DOHH2 (cell line): ENCODE measurements at regions not wholly inside any gene's neighbourhood (a gene's known extent, or its start where the extent isn't known, plus 50 kb on each side); places are given as distances from the start of the nearest gene placed in this dataset.

ENCODE experiments used
- H3F3A ChIP-seq: fragments of 200-600 bp; sonication (generic), shearing (Covaris generic); 2 replicates; pipeline ENCODE4 v1.6.0; 2016; ENCODE audit warnings: antibody characterized with exemption, mild to moderate bottlenecking; ENCODE audit not compliant: control insufficient read depth, insufficient read depth
- H3K27ac ChIP-seq: fragments of 200-600 bp; sonication (generic); 2 replicates; pipeline ENCODE4 v1.5.1; 2014; ENCODE audit warnings: low read depth, mild to moderate bottlenecking, low read length, moderate library complexity
- H3K27me3 ChIP-seq: fragments of 200-600 bp; sonication (generic); 2 replicates; pipeline ENCODE4 v1.6.1; 2014; ENCODE audit warnings: mild to moderate bottlenecking, low read length, mixed read lengths; ENCODE audit not compliant: control insufficient read depth
- H3K36me3 ChIP-seq: fragments of 200-600 bp; sonication (generic); 2 replicates; pipeline ENCODE4 v1.6.1; 2014; ENCODE audit warnings: mild to moderate bottlenecking, low read length, moderate library complexity, mixed read lengths; ENCODE audit not compliant: control insufficient read depth
- H3K4me1 ChIP-seq: fragments of 200-600 bp; sonication (generic); 2 replicates; pipeline ENCODE4 v1.6.1; 2014; ENCODE audit warnings: mild to moderate bottlenecking, low read length, mixed read lengths; ENCODE audit not compliant: control insufficient read depth
- H3K4me2 ChIP-seq: fragments of 200-600 bp; sonication (generic); 2 replicates; pipeline ENCODE4 v1.6.0; 2014; ENCODE audit warnings: mild to moderate bottlenecking, low read length, moderate library complexity
- H3K4me3 ChIP-seq: fragments of 200-600 bp; sonication (generic); 2 replicates; pipeline ENCODE4 v1.5.1; 2014; ENCODE audit warnings: mild to moderate bottlenecking, low read length, mixed read lengths
- H3K79me2 ChIP-seq: fragments of 200-600 bp; sonication (generic); 2 replicates; pipeline ENCODE4 v1.6.1; 2014; ENCODE audit warnings: mild to moderate bottlenecking, low read length, mixed read lengths; ENCODE audit not compliant: control insufficient read depth
- H3K9me2 ChIP-seq: fragments of 200-600 bp; sonication (generic); replicated peaks from 2 replicates; pipeline ENCODE4 v1.6.1; 2014; ENCODE audit warnings: mild to moderate bottlenecking, low read length, mixed read lengths; ENCODE audit not compliant: control insufficient read depth
- H3K9me3 ChIP-seq: fragments of 200-600 bp; sonication (generic); 2 replicates; pipeline ENCODE4 v1.6.1; 2014; ENCODE audit warnings: antibody characterized with exemption, low read length, mixed read lengths; ENCODE audit not compliant: control insufficient read depth, insufficient read depth
- H4K20me1 ChIP-seq: fragments of 200-600 bp; sonication (generic); 2 replicates; pipeline ENCODE4 v1.6.0; 2014; ENCODE audit warnings: low read depth, mild to moderate bottlenecking, antibody characterized with exemption, low read length, moderate library complexity; ENCODE audit not compliant: control insufficient read depth, insufficient read depth
- EZH2phosphoT487 ChIP-seq: fragments of 200-600 bp; sonication (generic); IDR thresholded peaks from 2 replicates; pipeline ENCODE4 v1.6.1; 2017; ENCODE audit warnings: borderline replicate concordance, mild to moderate bottlenecking, antibody characterized with exemption, low read length, moderate library complexity, mixed read lengths
- TF ChIP-seq, protein P1 (sequence below): fragments of 200-600 bp; sonication (generic); IDR thresholded peaks from one replicate; pipeline ENCODE4 v1.5.1; 2014; ENCODE audit warnings: antibody characterized with exemption, mild to moderate bottlenecking, low read depth, low read length; ENCODE audit not compliant: poor library complexity, severe bottlenecking

DNA sequence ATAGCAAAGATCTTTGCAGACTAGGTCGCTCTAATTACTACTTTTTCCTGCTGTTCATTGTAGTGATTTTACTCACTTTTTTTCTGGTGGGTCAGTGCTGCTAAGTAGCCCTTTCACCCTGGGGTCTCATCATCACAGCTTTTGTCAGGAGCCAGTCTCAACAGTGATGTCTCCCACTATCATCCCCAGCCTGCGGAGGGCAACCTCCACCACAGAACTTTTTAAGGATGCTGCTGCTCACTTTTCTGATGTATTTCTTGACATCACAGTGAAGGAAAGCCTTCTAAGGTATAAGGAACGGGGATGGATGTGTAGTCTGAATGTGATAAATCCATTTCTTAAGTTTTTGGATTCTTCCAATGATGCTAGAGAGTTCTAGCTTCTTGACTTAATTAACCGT, 242.5 kb upstream of the RIOK2 start:
- H3F3A ChIP-seq: no peaks in the 10 kb centered on the region
- TF ChIP-seq, protein P1, sequence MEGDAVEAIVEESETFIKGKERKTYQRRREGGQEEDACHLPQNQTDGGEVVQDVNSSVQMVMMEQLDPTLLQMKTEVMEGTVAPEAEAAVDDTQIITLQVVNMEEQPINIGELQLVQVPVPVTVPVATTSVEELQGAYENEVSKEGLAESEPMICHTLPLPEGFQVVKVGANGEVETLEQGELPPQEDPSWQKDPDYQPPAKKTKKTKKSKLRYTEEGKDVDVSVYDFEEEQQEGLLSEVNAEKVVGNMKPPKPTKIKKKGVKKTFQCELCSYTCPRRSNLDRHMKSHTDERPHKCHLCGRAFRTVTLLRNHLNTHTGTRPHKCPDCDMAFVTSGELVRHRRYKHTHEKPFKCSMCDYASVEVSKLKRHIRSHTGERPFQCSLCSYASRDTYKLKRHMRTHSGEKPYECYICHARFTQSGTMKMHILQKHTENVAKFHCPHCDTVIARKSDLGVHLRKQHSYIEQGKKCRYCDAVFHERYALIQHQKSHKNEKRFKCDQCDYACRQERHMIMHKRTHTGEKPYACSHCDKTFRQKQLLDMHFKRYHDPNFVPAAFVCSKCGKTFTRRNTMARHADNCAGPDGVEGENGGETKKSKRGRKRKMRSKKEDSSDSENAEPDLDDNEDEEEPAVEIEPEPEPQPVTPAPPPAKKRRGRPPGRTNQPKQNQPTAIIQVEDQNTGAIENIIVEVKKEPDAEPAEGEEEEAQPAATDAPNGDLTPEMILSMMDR: no peak

DNA sequence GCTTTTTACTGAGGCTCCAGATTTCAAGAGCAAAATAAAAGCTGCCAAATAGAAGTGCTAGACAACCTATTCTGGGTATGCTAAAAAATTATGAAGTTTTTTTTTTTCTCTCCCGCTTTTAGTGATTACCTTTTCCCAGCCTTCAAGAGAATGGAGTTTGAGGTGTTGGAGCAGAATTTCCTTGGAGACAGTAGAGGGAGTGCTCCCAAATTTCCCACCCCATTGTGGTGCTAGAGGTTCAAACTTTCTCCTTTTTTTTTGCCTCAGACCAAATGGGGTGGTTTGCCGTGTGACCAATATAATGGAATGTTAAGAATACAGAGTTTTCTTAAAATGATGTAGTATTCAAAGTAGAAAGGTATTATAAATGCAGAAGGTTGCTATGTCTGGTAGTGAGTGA, 244.2 kb upstream of the RIOK2 start:
- TF ChIP-seq, protein P1: no peak
- no peak for TF ChIP-seq EZH2phosphoT487
- no peaks in the 10 kb centered on the region for H3K4me1 ChIP-seq
- no peaks in the 10 kb centered on the region for H3K9me2 ChIP-seq
- no peaks in the 10 kb centered on the region for H3K27me3 ChIP-seq
- no peaks in the 10 kb centered on the region for H3F3A ChIP-seq
- H3K4me3 ChIP-seq: no peak overlapping the region
- no peaks in the 10 kb centered on the region for H4K20me1 ChIP-seq
- no peaks in the 10 kb centered on the region for H3K36me3 ChIP-seq
- H3K27ac ChIP-seq: no peak overlapping the region
- H3K79me2 ChIP-seq: no peaks in the 10 kb centered on the region
- no peak overlapping the region for H3K4me2 ChIP-seq
- no peaks in the 10 kb centered on the region for H3K9me3 ChIP-seq

More for the DNA sequence above, 242.5 kb upstream of the RIOK2 start:
- Histone ChIP-seq H3K4me2 (no peak overlapping the region), H3K9me3 (no peaks in the 10 kb centered on the region), H3K9me2 (no peaks in the 10 kb centered on the region), H3K4me1 (no peaks in the 10 kb centered on the region), H3K27me3 (no peaks in the 10 kb centered on the region), H3K36me3 (no peaks in the 10 kb centered on the region), H3K4me3 (no peak overlapping the region), H3K27ac (no peak overlapping the region), H4K20me1 (no peaks in the 10 kb centered on the region), H3K79me2 (no peaks in the 10 kb centered on the region)

DNA sequence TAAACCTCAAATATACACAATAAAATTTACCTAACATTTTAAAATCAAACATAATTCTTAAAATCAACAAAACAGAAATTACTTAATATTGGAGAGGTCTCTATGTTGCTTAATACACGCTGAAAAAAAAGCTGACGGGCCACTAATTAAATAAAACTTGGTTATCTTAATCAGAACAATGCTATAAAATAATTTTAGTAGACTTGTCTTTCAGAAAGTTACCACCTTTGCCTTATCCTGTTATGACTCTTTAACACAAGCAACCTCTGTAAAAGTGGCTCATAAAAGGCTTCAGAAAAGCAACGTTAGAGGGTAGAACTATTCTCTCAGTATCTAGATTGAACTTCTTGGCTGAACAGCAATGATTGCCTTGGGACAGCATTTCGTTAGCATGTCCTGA, 251.0 kb upstream of the RIOK2 start:
- H3K4me3 ChIP-seq: no peak overlapping the region
- no peaks in the 10 kb centered on the region for H3F3A ChIP-seq
- H3K27me3 ChIP-seq: no peaks in the 10 kb centered on the region
- H4K20me1 ChIP-seq: no peaks in the 10 kb centered on the region
- no peaks in the 10 kb centered on the region for H3K4me1 ChIP-seq
- H3K4me2 ChIP-seq: no peak overlapping the region
- H3K27ac ChIP-seq: no peak overlapping the region
- no peaks in the 10 kb centered on the region for H3K9me2 ChIP-seq
- H3K9me3 ChIP-seq: no peaks in the 10 kb centered on the region
- no peaks in the 10 kb centered on the region for H3K36me3 ChIP-seq
- no peak for TF ChIP-seq EZH2phosphoT487
- TF ChIP-seq, protein P1: no peak
- no peaks in the 10 kb centered on the region for H3K79me2 ChIP-seq

DNA sequence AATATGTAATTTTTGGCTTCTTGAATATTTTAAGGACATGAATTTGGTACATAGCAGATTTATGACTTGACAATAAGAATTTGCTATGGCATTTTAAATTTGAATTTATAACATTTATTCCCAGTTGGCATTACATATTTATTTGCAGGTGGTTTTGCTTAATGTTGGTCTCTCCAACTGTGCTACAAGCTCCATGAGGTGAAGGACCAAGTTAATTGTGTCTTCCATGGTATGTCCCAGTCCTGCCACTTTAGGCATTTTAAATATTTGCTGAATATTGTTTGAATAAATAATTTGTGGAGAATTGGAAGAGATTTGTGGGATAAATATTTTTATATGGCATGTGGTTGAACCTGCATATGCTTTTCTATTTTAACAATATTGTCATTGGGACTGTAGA, 253.4 kb upstream of the RIOK2 start:
- Histone ChIP-seq H3K36me3 (no peaks in the 10 kb centered on the region), H3K27me3 (no peaks in the 10 kb centered on the region), H3K79me2 (no peaks in the 10 kb centered on the region), H3K9me3 (no peaks in the 10 kb centered on the region), H4K20me1 (no peaks in the 10 kb centered on the region), H3K27ac (no peak overlapping the region), H3K4me2 (no peak overlapping the region), H3K4me1 (no peaks in the 10 kb centered on the region), H3K4me3 (no peak overlapping the region), H3F3A (no peaks in the 10 kb centered on the region), H3K9me2 (no peaks in the 10 kb centered on the region)
- TF ChIP-seq, protein P1: no peak
- no peak for TF ChIP-seq EZH2phosphoT487
